K562 (cell line): ENCODE measurements at regions not wholly inside any gene's neighbourhood (a gene's known extent, or its start where the extent isn't known, plus 50 kb on each side); places are given as distances from the start of the nearest gene placed in this dataset.

ENCODE experiments used
- NFE2L1 ChIP-seq: fragments of 450-650 bp; IDR thresholded peaks from 2 replicates; pipeline ENCODE4 v1.6.1; 2016; ENCODE audit warnings: missing genetic modification characterization, low read depth, mild to moderate bottlenecking, missing compliant biosample characterization, moderate library complexity, borderline replicate concordance
- NFIC ChIP-seq: fragments of 450-650 bp; IDR thresholded peaks from 2 replicates; pipeline ENCODE4 v1.6.1; 2017; ENCODE audit warnings: mild to moderate bottlenecking, inconsistent platforms
- RFX5 ChIP-seq: IDR thresholded peaks from 2 replicates; pipeline ENCODE4 v1.6.1; 2011; ENCODE audit warnings: low read depth, mild to moderate bottlenecking, improper control_type of control experiment, low read length
- THAP7 ChIP-seq: fragments of 250-450 bp; sonication (Bioruptor Pico); IDR thresholded peaks from 2 replicates; pipeline ENCODE4 v1.5.0; 2021
- ZNF57 ChIP-seq: fragments of 450-650 bp; formaldehyde crosslinking; IDR thresholded peaks from 2 replicates; pipeline ENCODE4 v1.4.0; 2020; ENCODE audit warnings: mild to moderate bottlenecking, moderate library complexity

- TF ChIP-seq THAP7 (CRISPR knock-in tag), result no peak
- TF ChIP-seq NFIC, result no peak
- TF ChIP-seq ZNF57 (CRISPR knock-in tag), result no peak
- no peak for TF ChIP-seq NFE2L1 (tag)
- no peak for TF ChIP-seq RFX5
These were observed 596.3 kb upstream of the MGAT4C start for GRCh38 chr12:86852451-86852850.
